ENCODE measurements at regions not wholly inside any gene's neighbourhood (a gene's known extent, or its start where the extent isn't known, plus 50 kb on each side); places are given as distances from the start of the nearest gene placed in this dataset.
A peak's percentile ranks its signal among the peaks of the same experiment; 100 is the strongest.
"Not testable (repeated sequence)": the region's sequence is repeated elsewhere in the genome, so short reads cannot be mapped to it uniquely, and the experiment has no call there.

DNA sequence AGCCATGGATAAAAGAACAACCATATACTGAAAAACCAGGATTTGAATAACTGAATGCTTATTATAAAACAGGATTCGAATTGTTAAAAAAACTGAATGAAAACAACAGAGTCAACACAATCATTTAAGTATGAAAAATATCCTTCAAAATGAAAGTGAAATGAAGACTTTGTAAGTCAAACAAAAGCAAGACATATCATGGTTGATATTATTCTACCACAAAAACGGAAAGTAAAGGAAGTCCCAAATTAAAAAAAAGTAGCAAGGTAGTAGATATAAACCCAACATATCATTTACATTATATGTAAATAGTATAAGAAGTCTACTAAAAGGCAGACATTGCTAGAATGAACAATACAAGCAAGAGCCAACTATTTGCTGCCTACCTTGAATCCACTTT, 63.1 kb upstream of the POTEC start:
- not testable (repeated sequence) for H3K9me3 ChIP-seq (ENCODE audit: control insufficient read depth in 2 of 2, insufficient read depth in 1 of 2, low read length in 1 of 2); H3K27ac ChIP-seq (ENCODE audit: low read depth in 1 of 2, low read length in 1 of 2); DNase-seq (ENCODE audit: low read depth in 6 of 9, low spot score in 9 of 9); H3K4me1 ChIP-seq (ENCODE audit: control insufficient read depth in 2 of 2, insufficient read depth in 2 of 2, low read length in 2 of 2); H3K36me3 ChIP-seq (ENCODE audit: control insufficient read depth in 2 of 2, insufficient read depth in 2 of 2, low read length in 1 of 2); H3K4me3 ChIP-seq (ENCODE audit: low read length in 2 of 2); H3K27me3 ChIP-seq (ENCODE audit: control insufficient read depth in 2 of 2, insufficient read depth in 1 of 2, low read length in 1 of 2)
- 68% methylated on average over 2 of the region's 2 CpGs for WGBS

DNA sequence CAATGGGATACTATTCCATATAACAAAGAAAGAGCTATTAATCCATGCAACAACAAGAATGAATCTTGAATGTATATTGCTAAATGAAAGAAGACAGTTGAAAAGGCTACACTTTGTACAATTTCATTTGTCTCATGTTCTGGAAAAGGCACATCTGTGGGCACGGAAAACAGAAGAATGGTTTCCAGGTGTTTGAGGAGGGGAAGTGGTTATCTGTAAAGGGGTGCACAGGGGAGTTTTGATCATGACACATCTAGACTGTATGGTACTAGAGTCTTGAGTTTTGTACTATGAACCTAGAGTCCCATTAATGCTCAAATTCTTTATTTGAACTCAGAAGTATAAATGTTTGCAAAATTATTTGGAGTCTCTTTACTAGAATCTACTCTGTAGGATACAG, 64.0 kb upstream of the POTEC start:
- not testable (repeated sequence) for H3K27me3 ChIP-seq (ENCODE audit: control insufficient read depth in 2 of 2, insufficient read depth in 1 of 2, low read length in 1 of 2); DNase-seq (ENCODE audit: low read depth in 6 of 9, low spot score in 9 of 9); H3K4me1 ChIP-seq (ENCODE audit: control insufficient read depth in 2 of 2, insufficient read depth in 2 of 2, low read length in 2 of 2); H3K4me3 ChIP-seq (ENCODE audit: low read length in 2 of 2); H3K27ac ChIP-seq (ENCODE audit: low read depth in 1 of 2, low read length in 1 of 2); H3K36me3 ChIP-seq (ENCODE audit: control insufficient read depth in 2 of 2, insufficient read depth in 2 of 2, low read length in 1 of 2); H3K9me3 ChIP-seq (ENCODE audit: control insufficient read depth in 2 of 2, insufficient read depth in 1 of 2, low read length in 1 of 2)
- 0% methylated on average over 1 of the region's 1 CpG for WGBS

DNA sequence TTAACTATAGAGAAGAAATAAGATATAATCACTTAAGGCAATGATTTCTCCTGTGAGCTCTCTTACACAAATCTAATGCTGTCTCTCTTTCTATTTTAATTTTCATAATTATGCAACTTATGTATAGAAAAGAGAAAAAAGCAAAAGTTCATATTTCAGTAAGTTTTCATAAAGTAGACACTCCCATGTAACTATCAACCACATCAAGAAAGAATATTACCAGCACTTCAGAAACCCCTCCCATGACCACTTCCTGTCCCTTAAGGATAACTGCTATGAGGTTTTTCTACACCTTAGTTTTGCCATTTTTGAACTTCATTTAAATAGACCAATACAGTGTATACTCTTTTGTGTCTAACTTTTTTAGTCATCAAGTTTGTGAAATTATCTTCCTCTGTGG, 69.0 kb upstream of the POTEC start:
- H3K36me3 ChIP-seq (ENCODE audit: control insufficient read depth in 2 of 2, insufficient read depth in 2 of 2, low read length in 1 of 2); H3K27ac ChIP-seq (ENCODE audit: low read depth in 1 of 2, low read length in 1 of 2); H3K27me3 ChIP-seq (ENCODE audit: control insufficient read depth in 2 of 2, insufficient read depth in 1 of 2, low read length in 1 of 2); H3K4me3 ChIP-seq (ENCODE audit: low read length in 2 of 2); H3K9me3 ChIP-seq (ENCODE audit: control insufficient read depth in 2 of 2, insufficient read depth in 1 of 2, low read length in 1 of 2); H3K4me1 ChIP-seq (ENCODE audit: control insufficient read depth in 2 of 2, insufficient read depth in 2 of 2, low read length in 2 of 2); DNase-seq (ENCODE audit: low read depth in 6 of 9, low spot score in 9 of 9): not testable (repeated sequence)

DNA sequence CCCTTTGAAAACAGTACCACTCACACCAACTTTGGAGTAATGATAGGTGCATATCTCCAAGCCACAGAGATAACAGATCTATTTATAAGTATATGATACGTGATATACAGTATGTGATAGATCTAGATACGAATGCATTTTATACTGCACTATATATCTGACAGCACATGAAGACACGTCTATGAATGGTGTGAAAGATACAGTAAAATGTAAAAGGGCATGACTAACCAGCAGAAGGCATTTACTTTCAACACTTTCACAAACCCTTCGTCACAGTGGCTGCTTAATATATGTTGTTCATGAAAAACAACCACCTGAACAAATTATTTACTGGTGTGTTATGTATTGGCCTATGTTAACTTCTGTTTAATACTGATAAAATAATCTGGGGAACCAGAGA, 71.1 kb upstream of the POTEC start:
- WGBS: 82% methylated on average over 3 of the region's 4 CpGs
- H3K4me3 ChIP-seq (ENCODE audit: low read length in 2 of 2); H3K27ac ChIP-seq (ENCODE audit: low read depth in 1 of 2, low read length in 1 of 2); H3K9me3 ChIP-seq (ENCODE audit: control insufficient read depth in 2 of 2, insufficient read depth in 1 of 2, low read length in 1 of 2); H3K36me3 ChIP-seq (ENCODE audit: control insufficient read depth in 2 of 2, insufficient read depth in 2 of 2, low read length in 1 of 2); H3K4me1 ChIP-seq (ENCODE audit: control insufficient read depth in 2 of 2, insufficient read depth in 2 of 2, low read length in 2 of 2); H3K27me3 ChIP-seq (ENCODE audit: control insufficient read depth in 2 of 2, insufficient read depth in 1 of 2, low read length in 1 of 2); DNase-seq (ENCODE audit: low read depth in 6 of 9, low spot score in 9 of 9): not testable (repeated sequence)

DNA sequence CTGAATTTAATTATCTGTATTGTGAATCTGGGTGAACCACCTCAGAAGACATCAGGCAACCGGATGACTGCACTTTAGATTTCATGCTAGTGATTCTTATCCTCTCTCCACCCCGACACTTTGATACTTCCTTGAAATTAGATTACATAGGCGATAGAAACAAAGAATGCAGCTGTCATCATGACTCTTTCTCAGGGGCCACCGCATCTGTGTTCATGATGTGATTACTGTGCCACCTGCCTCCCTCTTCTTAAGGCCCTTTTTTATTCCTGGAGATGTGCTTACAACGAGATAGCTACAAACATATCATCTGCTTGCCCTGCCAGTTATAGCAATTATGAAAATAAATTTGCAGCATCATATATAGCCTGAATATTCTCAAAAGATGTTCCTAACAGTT, 83.9 kb upstream of the POTEC start:
- not testable (repeated sequence) for H3K36me3 ChIP-seq (ENCODE audit: control insufficient read depth in 2 of 2, insufficient read depth in 2 of 2, low read length in 1 of 2); H3K27me3 ChIP-seq (ENCODE audit: control insufficient read depth in 2 of 2, insufficient read depth in 1 of 2, low read length in 1 of 2); H3K4me1 ChIP-seq (ENCODE audit: control insufficient read depth in 2 of 2, insufficient read depth in 2 of 2, low read length in 2 of 2); H3K27ac ChIP-seq (ENCODE audit: low read depth in 1 of 2, low read length in 1 of 2); H3K4me3 ChIP-seq (ENCODE audit: low read length in 2 of 2); H3K9me3 ChIP-seq (ENCODE audit: control insufficient read depth in 2 of 2, insufficient read depth in 1 of 2, low read length in 1 of 2); DNase-seq (ENCODE audit: low read depth in 6 of 9, low spot score in 9 of 9)
- WGBS: 90% methylated on average over 3 of the region's 5 CpGs

DNA sequence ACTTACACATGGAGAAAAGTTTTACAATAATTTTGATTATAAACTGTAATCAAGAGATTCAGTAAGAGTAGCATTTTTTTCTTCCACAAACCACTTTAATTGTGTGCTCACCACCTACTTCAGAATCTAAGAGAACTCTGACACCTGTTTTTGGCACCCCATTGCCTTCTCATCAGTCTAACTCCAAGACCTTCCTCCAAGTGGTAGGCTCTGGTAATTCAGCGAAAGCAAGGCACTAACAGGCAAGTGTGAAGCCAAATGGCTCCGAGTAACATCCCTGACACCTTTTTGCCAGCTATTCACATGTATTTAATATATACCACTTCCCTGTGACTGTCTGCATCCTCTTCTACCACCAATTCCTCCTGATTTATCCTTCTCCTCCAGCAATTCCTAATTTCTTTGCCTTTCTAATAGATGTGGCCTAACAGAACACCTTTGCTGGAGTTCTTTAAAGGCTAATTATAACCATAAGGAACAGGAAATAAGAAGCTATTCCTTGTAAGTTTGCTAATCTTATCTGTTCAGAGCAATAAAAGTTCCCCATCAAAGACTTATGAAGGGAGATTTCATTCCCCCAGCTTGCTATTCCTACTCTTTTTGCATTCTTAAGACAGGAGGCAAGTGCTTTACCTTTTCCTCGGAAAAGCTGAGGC, 85.1 kb upstream of the POTEC start:
- WGBS: 38% methylated on average over 3 of the region's 3 CpGs
- not testable (repeated sequence) for DNase-seq (ENCODE audit: low read depth in 6 of 9, low spot score in 9 of 9); H3K27me3 ChIP-seq (ENCODE audit: control insufficient read depth in 2 of 2, insufficient read depth in 1 of 2, low read length in 1 of 2); H3K4me1 ChIP-seq (ENCODE audit: control insufficient read depth in 2 of 2, insufficient read depth in 2 of 2, low read length in 2 of 2); H3K9me3 ChIP-seq (ENCODE audit: control insufficient read depth in 2 of 2, insufficient read depth in 1 of 2, low read length in 1 of 2); H3K36me3 ChIP-seq (ENCODE audit: control insufficient read depth in 2 of 2, insufficient read depth in 2 of 2, low read length in 1 of 2); H3K27ac ChIP-seq (ENCODE audit: low read depth in 1 of 2, low read length in 1 of 2); H3K4me3 ChIP-seq (ENCODE audit: low read length in 2 of 2)

DNA sequence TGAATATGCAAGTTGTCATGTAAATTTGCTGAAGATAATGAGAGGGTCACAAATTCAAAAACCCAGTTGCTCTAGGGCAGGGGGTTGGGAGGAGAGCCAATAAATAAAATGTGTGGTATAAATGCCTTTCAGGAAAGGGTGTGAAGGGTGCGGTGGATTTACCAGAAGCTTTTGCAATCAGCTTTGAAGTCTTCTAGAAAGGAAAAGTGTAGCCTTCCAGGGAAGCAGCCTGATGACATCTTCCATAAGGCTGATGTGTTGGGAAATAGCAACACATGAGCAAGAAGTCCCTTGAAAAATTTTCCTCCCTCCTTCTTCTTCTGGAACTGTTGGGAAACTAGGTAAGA, 85.6 kb upstream of the POTEC start:
- WGBS: 74% methylated on average over 1 of the region's 1 CpG
- not testable (repeated sequence) for H3K36me3 ChIP-seq (ENCODE audit: control insufficient read depth in 2 of 2, insufficient read depth in 2 of 2, low read length in 1 of 2); H3K27me3 ChIP-seq (ENCODE audit: control insufficient read depth in 2 of 2, insufficient read depth in 1 of 2, low read length in 1 of 2); H3K27ac ChIP-seq (ENCODE audit: low read depth in 1 of 2, low read length in 1 of 2); H3K9me3 ChIP-seq (ENCODE audit: control insufficient read depth in 2 of 2, insufficient read depth in 1 of 2, low read length in 1 of 2); H3K4me1 ChIP-seq (ENCODE audit: control insufficient read depth in 2 of 2, insufficient read depth in 2 of 2, low read length in 2 of 2); H3K4me3 ChIP-seq (ENCODE audit: low read length in 2 of 2); DNase-seq (ENCODE audit: low read depth in 6 of 9, low spot score in 9 of 9)

DNA sequence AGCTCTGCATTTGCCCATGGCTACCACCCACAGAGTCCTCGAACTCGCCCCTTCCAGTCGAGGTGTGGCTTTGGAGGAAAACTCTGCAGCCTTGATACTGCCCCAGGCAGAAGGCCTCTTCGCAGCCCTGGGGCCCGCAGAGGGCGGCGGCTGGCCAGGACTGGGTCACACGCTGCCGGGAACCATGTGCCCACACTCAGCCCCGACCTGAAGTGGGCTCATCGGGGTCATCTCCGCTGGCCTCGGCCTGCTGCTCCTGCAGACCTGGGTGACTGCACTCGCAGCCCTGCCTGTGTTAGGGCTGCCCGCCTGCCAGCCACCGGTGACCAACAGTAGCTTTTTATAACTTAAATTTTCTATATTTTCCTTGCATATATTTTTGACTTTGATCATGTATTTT, 89.6 kb upstream of the POTEC start:
- not testable (repeated sequence) for H3K9me3 ChIP-seq (ENCODE audit: control insufficient read depth in 2 of 2, insufficient read depth in 1 of 2, low read length in 1 of 2); H3K27me3 ChIP-seq (ENCODE audit: control insufficient read depth in 2 of 2, insufficient read depth in 1 of 2, low read length in 1 of 2); H3K4me1 ChIP-seq (ENCODE audit: control insufficient read depth in 2 of 2, insufficient read depth in 2 of 2, low read length in 2 of 2); H3K4me3 ChIP-seq (ENCODE audit: low read length in 2 of 2); H3K36me3 ChIP-seq (ENCODE audit: control insufficient read depth in 2 of 2, insufficient read depth in 2 of 2, low read length in 1 of 2); H3K27ac ChIP-seq (ENCODE audit: low read depth in 1 of 2, low read length in 1 of 2); DNase-seq (ENCODE audit: low read depth in 6 of 9, low spot score in 9 of 9)
- 96% methylated on average over 14 of the region's 16 CpGs for WGBS

DNA sequence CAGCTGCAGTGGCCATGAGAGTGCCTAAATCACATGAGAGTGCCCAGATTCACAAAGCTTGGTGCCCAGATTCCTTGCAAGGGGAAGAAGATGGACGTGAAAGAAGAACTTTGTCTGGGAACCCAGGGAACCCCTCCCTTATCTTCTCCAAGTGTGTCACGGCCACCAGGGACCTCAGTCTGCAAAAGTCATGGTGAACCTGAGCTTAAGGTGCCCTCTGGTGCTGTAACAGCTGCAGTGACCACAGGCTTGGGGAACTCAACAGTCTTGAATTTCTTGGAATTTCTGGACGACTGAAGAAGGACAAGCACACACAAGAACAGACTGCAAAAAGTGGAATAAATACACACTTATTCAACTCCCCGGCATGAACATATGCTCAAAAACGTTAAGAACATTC, 94.6 kb upstream of the POTEC start:
- H3K9me3 ChIP-seq (ENCODE audit: control insufficient read depth in 2 of 2, insufficient read depth in 1 of 2, low read length in 1 of 2); DNase-seq (ENCODE audit: low read depth in 6 of 9, low spot score in 9 of 9); H3K4me3 ChIP-seq (ENCODE audit: low read length in 2 of 2): not testable (repeated sequence)

DNA sequence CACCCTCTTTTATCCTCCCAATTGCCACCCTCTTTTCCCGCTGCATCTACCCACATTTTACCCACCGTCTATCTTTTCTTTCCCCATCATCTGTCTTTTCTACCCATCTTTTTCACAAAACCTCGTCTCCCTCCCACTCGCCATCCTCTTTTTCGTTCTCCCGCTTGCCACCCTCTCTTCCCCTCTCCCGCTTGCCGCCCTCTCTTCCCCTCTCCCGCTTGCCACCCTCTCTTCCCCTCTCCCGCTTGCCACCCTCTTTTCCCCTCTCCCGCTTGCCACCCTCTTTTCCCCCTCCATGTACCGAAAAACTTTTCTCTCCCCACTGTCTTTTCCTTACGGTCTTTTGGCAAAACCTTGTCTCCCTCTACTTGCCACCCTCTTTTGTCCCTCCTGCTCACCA, 97.7 kb upstream of the POTEC start:
- H3K9me3 ChIP-seq (ENCODE audit: control insufficient read depth in 2 of 2, insufficient read depth in 1 of 2, low read length in 1 of 2): peaks cover 2 to 14% of the 10 kb centered on the region in 2 donors
- H3K27ac ChIP-seq (ENCODE audit: low read depth in 1 of 2, low read length in 1 of 2); H3K4me1 ChIP-seq (ENCODE audit: control insufficient read depth in 2 of 2, insufficient read depth in 2 of 2, low read length in 2 of 2); H3K27me3 ChIP-seq (ENCODE audit: control insufficient read depth in 2 of 2, insufficient read depth in 1 of 2, low read length in 1 of 2); H3K36me3 ChIP-seq (ENCODE audit: control insufficient read depth in 2 of 2, insufficient read depth in 2 of 2, low read length in 1 of 2); H3K4me3 ChIP-seq (ENCODE audit: low read length in 2 of 2): not testable (repeated sequence)
- DNase-seq (ENCODE audit: low read depth in 6 of 9, low spot score in 9 of 9): peak in 1 of 9 donors; percentile 0
- WGBS: 75% methylated on average over 13 of the region's 13 CpGs

More for the DNA sequence above, 94.6 kb upstream of the POTEC start:
- 75% methylated on average over 5 of the region's 5 CpGs for WGBS
- H3K4me1 ChIP-seq (ENCODE audit: control insufficient read depth in 2 of 2, insufficient read depth in 2 of 2, low read length in 2 of 2); H3K27ac ChIP-seq (ENCODE audit: low read depth in 1 of 2, low read length in 1 of 2); H3K36me3 ChIP-seq (ENCODE audit: control insufficient read depth in 2 of 2, insufficient read depth in 2 of 2, low read length in 1 of 2); H3K27me3 ChIP-seq (ENCODE audit: control insufficient read depth in 2 of 2, insufficient read depth in 1 of 2, low read length in 1 of 2): not testable (repeated sequence)
